Tibial nerve (tissue), 4 donors: ENCODE measurements at regions not wholly inside any gene's neighbourhood (a gene's known extent, or its start where the extent isn't known, plus 50 kb on each side); places are given as distances from the start of the nearest gene placed in this dataset.

Experiments
- DNase-seq, 2 donors: peaks; one replicate each; pipeline ENCODE4 v3.0.0-alpha.2; 2019; ENCODE audit warnings: low spot score in 2 of 2
- H3K27ac ChIP-seq, 4 donors: fragments of 200-600 bp; sonication (generic) in 3 of 4; one replicate each; pipeline ENCODE4 v1.5.1; 2017 to 2019; ENCODE audit warnings: mild to moderate bottlenecking in 1 of 4
- H3K27me3 ChIP-seq, 2 donors: fragments of 200-600 bp; sonication (generic) in 1 of 2; one replicate each; pipeline versions ENCODE4 v1.5.1 to v1.6.0; 2017 to 2019
- H3K36me3 ChIP-seq, 3 donors: fragments of 200-600 bp; sonication (generic); one replicate each; pipeline ENCODE4 v1.5.1; 2018 to 2019
- H3K4me1 ChIP-seq, 4 donors: fragments of 200-600 bp; sonication (generic) in 3 of 4; one replicate each; pipeline ENCODE4 v1.5.1; 2017 to 2019
- H3K4me3 ChIP-seq, 4 donors: fragments of 200-600 bp; sonication (generic) in 3 of 4; one replicate each; pipeline ENCODE4 v1.5.1; 2017 to 2019; ENCODE audit warnings: mild to moderate bottlenecking in 1 of 4, moderate library complexity in 1 of 4
- H3K9me3 ChIP-seq, 4 donors: fragments of 200-600 bp; sonication (generic) in 3 of 4; one replicate each; pipeline ENCODE4 v1.5.1; 2017 to 2019
- CTCF ChIP-seq, 5 experiments: fragments of 200-600 bp in 3 of 5; fragments of 450-650 bp in 2 of 5; sonication (generic) in 3 of 5; IDR thresholded peaks; one replicate each; pipeline ENCODE4 v1.5.1; 2016 to 2019; ENCODE audit warnings: antibody characterized with exemption in 5 of 5, mild to moderate bottlenecking in 3 of 5, moderate library complexity in 2 of 5
- EP300 ChIP-seq, 2 donors: sonication (generic); formaldehyde crosslinking; IDR thresholded peaks; one replicate each; pipeline ENCODE4 v1.6.1; 2017; ENCODE audit warnings: antibody characterized with exemption in 2 of 2, mild to moderate bottlenecking in 1 of 2
- POLR2A ChIP-seq, 2 donors: fragments of 450-650 bp; IDR thresholded peaks; one replicate each; pipeline ENCODE4 v1.6.1; 2017; ENCODE audit warnings: antibody characterized with exemption in 2 of 2, mild to moderate bottlenecking in 2 of 2, moderate library complexity in 2 of 2
- WGBS, 2 donors: methylation state at CpG; one replicate each; pipeline ENCODE4 v1.1.5; 2018; 5-methylcytosine and 5-hydroxymethylcytosine counted together

GRCh38 chr5:158010831-158011230 is 151.9 kb upstream of the CLINT1 start:
- DNase-seq, result no peak
- H3K36me3 ChIP-seq, result no peaks in the 10 kb centered on the region
- H3K27ac ChIP-seq, result no peak overlapping the region
- TF ChIP-seq EP300 (IDR thresholded peaks at IDR 0.05) (no peak), POLR2A (IDR thresholded peaks at IDR 0.05) (no peak), CTCF (IDR thresholded peaks at IDR 0.05) (no peak)
- H3K27me3 ChIP-seq, result no peaks in the 10 kb centered on the region
- H3K9me3 ChIP-seq, result peaks cover 0 to 3% (median 0%) of the 10 kb centered on the region in 4 donors
- no peak overlapping the region for H3K4me3 ChIP-seq
- no peaks in the 10 kb centered on the region for H3K4me1 ChIP-seq
- 79 to 90% methylated on average over 7 of the region's 7 CpGs for WGBS, 2 donors

- H3K27me3 ChIP-seq, result no peaks in the 10 kb centered on the region
- H3K9me3 ChIP-seq, result peaks cover 0 to 5% (median 0%) of the 10 kb centered on the region in 4 donors
- TF ChIP-seq POLR2A (IDR thresholded peaks at IDR 0.05), result no peak
- TF ChIP-seq EP300 (IDR thresholded peaks at IDR 0.05), result no peak
- TF ChIP-seq CTCF (IDR thresholded peaks at IDR 0.05), result no peak
- H3K4me1 ChIP-seq, result no peaks in the 10 kb centered on the region
- H3K36me3 ChIP-seq, result no peaks in the 10 kb centered on the region
- no peak for DNase-seq
- H3K27ac ChIP-seq, result no peak overlapping the region
- H3K4me3 ChIP-seq, result no peak overlapping the region
- WGBS, 2 donors, result 50 to 57% methylated on average over 3 of the region's 3 CpGs
Measured at GRCh38 chr5:158007336-158007735, 148.4 kb upstream of the CLINT1 start.

- WGBS, 2 donors, result 81 to 83% methylated on average over 2 of the region's 2 CpGs
- Histone ChIP-seq H3K4me1 (peaks cover 0 to 2% (median 0%) of the 10 kb centered on the region in 4 donors), H3K9me3 (no peaks in the 10 kb centered on the region), H3K4me3 (no peak overlapping the region), H3K36me3 (no peaks in the 10 kb centered on the region), H3K27ac (no peak overlapping the region), H3K27me3 (no peaks in the 10 kb centered on the region)
- TF ChIP-seq POLR2A (IDR thresholded peaks at IDR 0.05) (no peak), CTCF (IDR thresholded peaks at IDR 0.05) (no peak), EP300 (IDR thresholded peaks at IDR 0.05) (no peak)
- no peak for DNase-seq
Measured at GRCh38 chr5:157999696-158000095, 140.8 kb upstream of the CLINT1 start.

GRCh38 chr5:157997991-157998504 is 139.1 kb upstream of the CLINT1 start:
- Histone ChIP-seq H3K4me3 (no peak overlapping the region), H3K27ac (no peak overlapping the region), H3K36me3 (no peaks in the 10 kb centered on the region), H3K4me1 (peaks cover 0 to 4% (median 0%) of the 10 kb centered on the region in 4 donors), H3K9me3 (no peaks in the 10 kb centered on the region), H3K27me3 (no peaks in the 10 kb centered on the region)
- DNase-seq, result no peak
- TF ChIP-seq CTCF (IDR thresholded peaks at IDR 0.05), result no peak
- TF ChIP-seq EP300 (IDR thresholded peaks at IDR 0.05), result no peak
- TF ChIP-seq POLR2A (IDR thresholded peaks at IDR 0.05), result no peak
- WGBS, 2 donors, result 85 to 91% methylated on average over 8 of the region's 8 CpGs

- TF ChIP-seq POLR2A (IDR thresholded peaks at IDR 0.05) (no peak), CTCF (IDR thresholded peaks at IDR 0.05) (peak; percentile 55 to 67 (median 59))
- no peak overlapping the region for H3K4me3 ChIP-seq
- peaks cover 0 to 4% (median 0%) of the 10 kb centered on the region in 4 donors for H3K4me1 ChIP-seq
- H3K9me3 ChIP-seq, result no peaks in the 10 kb centered on the region
- peak; percentile 47 to 73 for DNase-seq
- 18 to 20% methylated on average over 8 of the region's 8 CpGs for WGBS, 2 donors
- no peak overlapping the region for H3K27ac ChIP-seq
- no peaks in the 10 kb centered on the region for H3K36me3 ChIP-seq
- no peaks in the 10 kb centered on the region for H3K27me3 ChIP-seq
Measured at GRCh38 chr5:157994906-157995519, 136.1 kb upstream of the CLINT1 start.
